Endothelial cell of umbilical vein (primary cell): ENCODE measurements at regions not wholly inside any gene's neighbourhood (a gene's known extent, or its start where the extent isn't known, plus 50 kb on each side); places are given as distances from the start of the nearest gene placed in this dataset.

Source experiments
- BruUV-seq: library from RNA; stranded (reverse); fragments of 400-500 nt; replicated peaks from 2 replicates; lab custom pipeline; 2021; lab: Mats Ljungman, UMichigan
- CTCF ChIA-PET: fragments of 300-600, 350-600 bp; sonication (Branson Sonifier 250); formaldehyde crosslinking; loops from one replicate; lab custom pipeline; 2021; ENCODE audit warnings: antibody characterized with exemption, inconsistent platforms; lab: Charles Lee
- POLR2A ChIA-PET: fragments of 300-600, 350-600 bp; sonication (Branson Sonifier 250); formaldehyde crosslinking; loops from one replicate; lab custom pipeline; 2021; ENCODE audit warnings: antibody characterized with exemption, inconsistent platforms; lab: Charles Lee
- DNase-seq: peaks from one replicate; pipeline ENCODE4 v3.0.0-alpha.2; 2011; ENCODE audit warnings: low read depth, low spot score
- FAIRE-seq: peaks from 2 replicates; lab custom pipeline; 2011; peaks lifted over from hg19 to GRCh38; lab: Jason Lieb, UNC
- H2AFZ ChIP-seq: 2 replicates; pipeline ENCODE4 v1.6.0; 2012; ENCODE audit warnings: low read depth, low read length, control low read depth, inconsistent platforms
- H3K27ac ChIP-seq: 2 replicates; pipeline ENCODE4 v1.5.1; 2011; ENCODE audit warnings: low read depth, mild to moderate bottlenecking, control low read depth, low read length, moderate library complexity; ENCODE audit not compliant: insufficient read depth
- H3K27me3 ChIP-seq, 2 experiments: 2 replicates each; pipeline versions ENCODE4 v1.6.0 to v1.6.1; 2011; ENCODE audit warnings: low read length in 2 of 2, mixed read lengths in 1 of 2; ENCODE audit not compliant: control insufficient read depth in 2 of 2, insufficient read depth in 2 of 2
- H3K36me3 ChIP-seq, 2 experiments: 2 replicates in 1 of 2; 3 replicates in 1 of 2; pipeline ENCODE4 v1.5.1; 2011; ENCODE audit warnings: low read length in 2 of 2, mild to moderate bottlenecking in 1 of 2, moderate library complexity in 1 of 2; ENCODE audit not compliant: control insufficient read depth in 2 of 2, insufficient read depth in 2 of 2; ENCODE audit errors: extremely low read depth in 1 of 2
- H3K4me1 ChIP-seq: 3 replicates; pipeline ENCODE4 v1.5.1; 2011; ENCODE audit warnings: mild to moderate bottlenecking, low read length; ENCODE audit not compliant: control insufficient read depth, insufficient read depth; ENCODE audit errors: extremely low read depth
- H3K4me2 ChIP-seq: 2 replicates; pipeline ENCODE4 v1.6.1; 2011; ENCODE audit warnings: low read length, control low read depth, mixed read lengths; ENCODE audit not compliant: insufficient read depth
- H3K4me3 ChIP-seq, 3 experiments: fragments of 200-600 bp in 1 of 3; sonication (generic), shearing (Covaris generic) in 1 of 3; replicated peaks in 1 of 3; 2 replicates each; pipeline ENCODE4 v1.5.1; 2011 to 2016; ENCODE audit warnings: control low read depth in 3 of 3, low read length in 3 of 3, mild to moderate bottlenecking in 2 of 3, inconsistent platforms in 1 of 3, low read depth in 1 of 3, moderate library complexity in 1 of 3; ENCODE audit not compliant: insufficient read depth in 1 of 3
- H3K79me2 ChIP-seq: 2 replicates; pipeline ENCODE4 v1.6.0; 2012; ENCODE audit warnings: low read length, inconsistent platforms; ENCODE audit not compliant: control insufficient read depth, insufficient read depth
- H3K9ac ChIP-seq: replicated peaks from 2 replicates; pipeline ENCODE3; 2011; ENCODE audit warnings: low read length, control low read depth; ENCODE audit not compliant: insufficient read depth; ENCODE audit errors: extremely low read depth
- H3K9me1 ChIP-seq: replicated peaks from 3 replicates; pipeline ENCODE4 v1.6.0; 2011; ENCODE audit warnings: mild to moderate bottlenecking, low read length; ENCODE audit not compliant: control insufficient read depth, insufficient read depth; ENCODE audit errors: extremely low read depth
- H3K9me3 ChIP-seq: replicated peaks from 2 replicates; pipeline ENCODE4 v1.5.1; 2012; ENCODE audit warnings: low read length, inconsistent platforms; ENCODE audit not compliant: control insufficient read depth, insufficient read depth
- H4K20me1 ChIP-seq: replicated peaks from 2 replicates; pipeline ENCODE3; 2011; ENCODE audit warnings: mild to moderate bottlenecking, low read length; ENCODE audit not compliant: control insufficient read depth, insufficient read depth; ENCODE audit errors: extremely low read depth
- CTCF ChIP-seq, 2 donors: IDR thresholded peaks; 1 replicate in 1 of 2; 2 replicates in 1 of 2; pipeline ENCODE4 v1.5.1; 2011; ENCODE audit warnings: low read length in 2 of 2, mild to moderate bottlenecking in 2 of 2, moderate library complexity in 2 of 2, control low read depth in 1 of 2, inconsistent platforms in 1 of 2, low read depth in 1 of 2; ENCODE audit not compliant: insufficient read depth in 1 of 2; ENCODE audit errors: extremely low read depth in 1 of 2
- EZH2 ChIP-seq: IDR thresholded peaks from 2 replicates; pipeline ENCODE4 v1.6.1; 2012; ENCODE audit warnings: borderline replicate concordance, low read depth, mild to moderate bottlenecking, moderate library complexity, low read length, inconsistent platforms; ENCODE audit not compliant: severe bottlenecking
- FOS ChIP-seq: IDR thresholded peaks from 2 replicates; pipeline ENCODE4 v1.6.1; 2011; ENCODE audit warnings: mild to moderate bottlenecking, low read length, moderate library complexity, borderline replicate concordance; ENCODE audit not compliant: insufficient read depth
- GATA2 ChIP-seq: IDR thresholded peaks from 2 replicates; pipeline ENCODE4 v1.7.0; 2011; ENCODE audit warnings: low read depth, mild to moderate bottlenecking, moderate library complexity, mixed read lengths, low read length; ENCODE audit not compliant: insufficient read length, insufficient read depth
- JUN ChIP-seq: IDR thresholded peaks from 2 replicates; pipeline ENCODE4 v1.6.1; 2011; ENCODE audit warnings: borderline replicate concordance, low read depth; ENCODE audit not compliant: insufficient read length, insufficient read depth
- MAX ChIP-seq: IDR thresholded peaks from 2 replicates; pipeline ENCODE4 v1.6.1; 2011; ENCODE audit not compliant: insufficient read depth, insufficient read length
- MYC ChIP-seq: IDR thresholded peaks from one replicate; pipeline ENCODE4 v1.6.1; 2011; ENCODE audit warnings: mild to moderate bottlenecking, low read depth, low read length
- POLR2A ChIP-seq: IDR thresholded peaks from 2 replicates; pipeline ENCODE4 v1.6.1; 2012; ENCODE audit warnings: low read depth, mild to moderate bottlenecking, control low read depth, low read length
- POLR2AphosphoS5 ChIP-seq: IDR thresholded peaks from 2 replicates; pipeline ENCODE4 v1.6.1; 2012; ENCODE audit warnings: low read depth, mild to moderate bottlenecking, control low read depth, low read length, moderate library complexity; ENCODE audit not compliant: insufficient read depth
- dilution Hi-C: fragments of 300-500 bp; cut with MboI; formaldehyde crosslinking; loops from one replicate; pipeline ENCODE4 v1.15.0; 2019; ENCODE audit warnings: low sequenced_read_pairs; ENCODE audit not compliant: extremely low pct_ligation_motif_present
- intact Hi-C: fragments of 100-400 bp; cut with micrococcal nuclease; formaldehyde crosslinking; loops from one replicate; pipeline ENCODE4 v1.10.0; 2022

GRCh38 chr1:61534847-61535246 lies 190.1 kb downstream of the TM2D1 start:
- Histone ChIP-seq H3K9me3 (no peaks in the 10 kb centered on the region), H3K27me3 (no peaks in the 10 kb centered on the region), H3K4me1 (no peaks in the 10 kb centered on the region), H3K27ac (no peak overlapping the region), H4K20me1 (no peaks in the 10 kb centered on the region), H3K4me3 (no peak overlapping the region), H3K36me3 (no peaks in the 10 kb centered on the region), H2AFZ (no peak overlapping the region), H3K9ac (no peak overlapping the region), H3K79me2 (no peaks in the 10 kb centered on the region), H3K4me2 (no peak overlapping the region), H3K9me1 (no peaks in the 10 kb centered on the region)
- CTCF ChIA-PET = no interaction called here
- dilution Hi-C loops = no loop called here
- POLR2A ChIA-PET = no interaction called here
- no TSS peak for BruUV-seq
- no peak for TF ChIP-seq MYC
- no peak for TF ChIP-seq EZH2
- no peak for TF ChIP-seq POLR2A
- no peak for TF ChIP-seq JUN
- TF ChIP-seq GATA2 = no peak
- TF ChIP-seq CTCF (IDR thresholded peaks at IDR 0.05; ENCODE audit: extremely low read depth in 1 of 2, insufficient read depth in 1 of 2, low read depth in 1 of 2, low read length in 2 of 2) = no peak
- TF ChIP-seq FOS = no peak
- TF ChIP-seq MAX = no peak
- no peak for TF ChIP-seq POLR2AphosphoS5
- intact Hi-C loops = no loop called here
- FAIRE-seq (no peak), DNase-seq (no peak)
